Hematopoietic multipotent progenitor cell treated with erythropoietin and hydrocortisone succinate and interleukin-3 and kit ligand, for 4 days (in vitro differentiated cells): ENCODE measurements at regions not wholly inside any gene's neighbourhood (a gene's known extent, or its start where the extent isn't known, plus 50 kb on each side); places are given as distances from the start of the nearest gene placed in this dataset.
"Not testable (repeated sequence)": the region's sequence is repeated elsewhere in the genome, so short reads cannot be mapped to it uniquely, and the experiment has no call there.

Experiments used
- DNase-seq: peaks from one replicate; pipeline ENCODE4 v3.0.0-alpha.2; 2015

DNA sequence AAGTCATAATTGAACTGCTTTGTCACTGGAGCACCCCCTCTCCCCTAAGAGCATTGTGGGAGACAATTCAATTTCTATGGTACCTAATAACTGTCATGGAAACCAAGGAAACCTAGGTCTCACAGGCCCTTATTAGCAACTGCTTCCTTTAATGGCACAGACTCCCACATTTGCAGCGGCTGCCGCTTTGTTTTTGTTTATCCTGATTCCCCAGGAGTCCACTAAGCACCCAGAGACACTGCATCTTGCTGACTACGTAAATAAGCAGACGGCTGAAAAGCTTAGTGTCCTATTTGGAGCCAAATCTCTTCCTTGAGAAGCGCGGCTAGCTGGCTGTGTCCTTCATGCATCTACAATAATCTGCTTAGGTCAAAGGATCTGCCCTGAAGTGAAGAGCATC lies 494.4 kb downstream of the TMA16 start:
- no peak for DNase-seq

DNA sequence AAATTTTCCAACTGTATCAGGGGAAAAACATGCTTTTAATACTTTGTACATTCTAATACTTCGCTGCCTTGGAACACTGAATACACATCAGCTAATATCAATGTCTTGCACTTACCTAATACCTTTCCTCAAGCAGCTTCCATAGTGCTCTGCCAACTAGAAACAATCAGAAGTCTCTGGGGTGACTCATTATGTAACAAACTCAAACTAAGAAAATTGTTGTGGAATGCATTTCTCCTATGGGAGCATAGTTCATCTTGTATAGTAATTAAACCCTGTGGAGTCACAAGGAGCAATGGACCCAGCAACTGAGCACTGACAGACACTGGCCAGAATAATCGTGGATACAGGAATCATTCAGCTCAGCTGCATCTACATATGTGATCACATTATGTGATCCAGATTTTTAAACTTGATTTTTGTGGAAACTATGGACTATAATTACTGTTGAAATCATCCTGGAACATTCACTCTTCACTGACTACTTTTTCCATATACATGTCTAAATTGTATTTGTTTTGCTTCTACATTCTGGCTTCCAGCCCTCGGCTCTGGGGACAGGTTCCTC lies 496.9 kb downstream of the TMA16 start:
- no peak for DNase-seq

DNA sequence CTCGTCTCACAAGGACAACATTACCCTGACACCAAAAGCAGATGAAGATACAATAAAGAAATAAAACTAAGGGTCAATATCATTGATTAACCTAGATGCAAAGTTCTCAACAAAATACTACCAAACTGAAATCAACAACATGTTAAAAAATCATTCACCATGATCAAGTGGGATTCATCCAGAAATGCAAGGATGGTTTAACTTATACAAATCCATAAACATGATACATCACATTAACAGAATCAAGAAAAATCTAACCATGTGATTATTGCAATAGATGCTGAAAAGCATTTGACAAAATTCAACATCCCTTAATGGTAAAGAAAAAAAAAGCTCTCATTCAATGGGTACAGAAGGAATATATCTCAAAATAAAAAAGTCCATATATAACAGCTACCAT lies 514.9 kb downstream of the TMA16 start:
- DNase-seq, result no peak

DNA sequence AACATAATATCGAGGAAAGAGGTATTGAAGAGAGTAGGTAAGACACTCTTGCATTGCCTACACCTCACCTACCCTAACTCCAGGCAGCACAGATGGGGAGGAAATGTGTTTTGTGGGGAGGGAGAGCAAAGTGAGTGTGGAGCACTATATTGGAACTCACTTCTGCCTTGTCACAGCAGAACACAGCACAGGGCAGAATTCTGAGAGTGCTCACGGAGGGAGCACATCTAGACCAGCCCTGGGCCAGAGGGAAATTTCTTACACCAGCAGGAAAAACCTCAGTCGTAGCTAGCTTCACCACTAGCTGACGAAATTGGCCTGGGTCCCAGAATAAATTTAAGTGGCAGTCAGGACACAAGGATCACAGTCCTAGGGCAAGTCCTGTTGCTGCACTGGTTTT lies 517.3 kb downstream of the TMA16 start:
- DNase-seq, result no peak

DNA sequence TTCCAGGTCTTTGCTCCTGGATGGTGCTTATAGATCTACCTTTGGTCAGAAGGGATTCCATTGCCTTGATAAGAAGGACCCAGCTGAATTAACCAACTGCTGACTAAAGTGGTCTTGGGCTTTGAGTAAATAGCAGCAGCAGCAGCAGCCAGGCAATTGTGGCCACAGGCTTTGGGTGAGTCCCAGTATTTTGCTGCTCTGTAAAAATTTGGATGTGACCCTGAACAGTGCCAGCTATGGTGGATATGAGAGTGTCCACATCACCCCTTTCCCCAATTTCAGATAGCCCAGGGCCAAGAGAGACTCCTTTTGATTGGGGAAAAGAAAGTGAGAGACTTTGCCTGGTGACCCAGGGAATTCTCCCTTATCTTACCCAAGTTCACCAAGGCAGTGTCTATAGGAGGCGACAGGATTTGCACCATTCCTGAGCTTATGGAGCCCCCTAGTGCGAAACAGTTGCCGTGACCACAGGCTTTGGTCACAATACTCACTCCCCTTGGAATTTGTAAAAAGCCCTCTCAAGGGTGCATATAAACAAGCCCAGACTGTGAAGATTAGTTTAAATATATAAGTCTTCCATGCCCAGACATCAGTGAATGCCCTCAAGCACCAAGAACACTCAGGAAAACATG lies 518.0 kb downstream of the TMA16 start:
- peak; percentile 55 for DNase-seq

DNA sequence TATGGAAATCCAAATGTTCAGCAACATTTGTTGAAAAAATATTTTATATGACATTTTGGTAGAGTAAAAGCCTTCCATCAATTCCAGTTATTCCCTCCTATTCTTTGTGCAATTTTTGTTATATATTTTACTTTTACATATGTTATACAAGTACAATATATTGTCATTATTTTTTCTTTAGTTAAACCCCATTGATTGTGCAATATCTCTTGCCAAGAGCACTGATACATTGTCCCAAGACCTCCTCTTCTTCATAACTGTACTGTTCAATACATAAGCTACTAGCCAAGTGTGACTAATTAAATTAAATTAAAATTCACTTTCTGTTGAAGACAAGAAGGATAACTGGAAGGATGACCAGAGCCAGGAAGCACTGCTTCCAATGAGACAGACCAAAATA lies 527.5 kb downstream of the TMA16 start:
- no peak for DNase-seq

DNA sequence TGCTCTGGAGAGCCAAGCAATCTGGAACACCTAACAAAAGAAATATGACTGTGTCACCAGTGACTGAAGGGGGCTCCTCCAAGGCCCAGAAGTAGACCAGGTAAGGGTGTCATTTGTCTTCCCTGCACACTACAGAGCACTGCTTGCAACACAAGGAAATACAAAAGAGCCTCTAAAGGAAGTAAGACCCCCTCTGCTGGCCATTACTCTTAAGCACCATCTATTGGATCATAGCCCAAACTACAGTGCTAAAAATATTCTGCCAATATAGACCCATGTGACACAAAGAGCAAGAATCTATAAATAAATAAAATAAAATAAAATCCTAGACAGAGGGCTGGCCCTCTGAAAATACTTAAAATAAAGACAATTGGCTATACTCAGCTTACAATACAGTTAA lies 528.7 kb downstream of the TMA16 start:
- peak; percentile 6 for DNase-seq

DNA sequence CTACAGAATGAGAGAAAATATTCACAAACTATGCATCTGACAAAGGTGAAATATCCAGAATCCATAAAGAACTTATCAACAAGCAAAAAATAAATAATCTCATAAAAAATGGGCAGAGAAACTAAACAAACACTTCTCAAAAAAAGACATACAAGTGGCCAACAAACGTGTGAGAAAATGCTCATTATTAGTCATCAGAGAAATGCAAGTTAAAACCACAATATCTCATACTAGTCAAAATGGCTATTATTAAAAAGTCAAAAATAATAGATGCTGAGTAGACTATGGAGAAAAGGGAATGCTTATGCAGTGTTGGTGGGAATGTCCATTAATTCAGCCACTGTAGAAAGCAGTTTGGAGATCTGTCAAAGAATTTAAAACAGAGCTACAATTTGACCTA lies 533.3 kb downstream of the TMA16 start:
- DNase-seq, result no peak

DNA sequence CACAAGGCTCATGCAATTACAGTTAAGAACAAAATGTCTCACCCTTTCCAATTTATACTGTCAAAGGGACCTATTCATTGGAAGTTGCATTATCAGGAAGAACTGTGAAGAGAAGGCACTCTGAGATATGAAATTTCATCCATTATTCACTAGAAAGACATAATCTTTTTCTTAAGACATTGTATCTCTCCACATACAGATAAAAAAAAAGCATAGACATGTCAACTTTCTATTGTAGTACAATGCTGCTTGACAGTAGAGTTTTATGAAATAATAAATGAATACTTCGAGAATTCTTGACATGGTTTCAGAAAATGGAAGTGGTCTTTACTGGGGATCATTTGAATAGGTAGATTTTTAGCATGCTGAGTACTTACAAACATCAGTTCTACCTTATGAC lies 545.0 kb downstream of the TMA16 start:
- no peak for DNase-seq

DNA sequence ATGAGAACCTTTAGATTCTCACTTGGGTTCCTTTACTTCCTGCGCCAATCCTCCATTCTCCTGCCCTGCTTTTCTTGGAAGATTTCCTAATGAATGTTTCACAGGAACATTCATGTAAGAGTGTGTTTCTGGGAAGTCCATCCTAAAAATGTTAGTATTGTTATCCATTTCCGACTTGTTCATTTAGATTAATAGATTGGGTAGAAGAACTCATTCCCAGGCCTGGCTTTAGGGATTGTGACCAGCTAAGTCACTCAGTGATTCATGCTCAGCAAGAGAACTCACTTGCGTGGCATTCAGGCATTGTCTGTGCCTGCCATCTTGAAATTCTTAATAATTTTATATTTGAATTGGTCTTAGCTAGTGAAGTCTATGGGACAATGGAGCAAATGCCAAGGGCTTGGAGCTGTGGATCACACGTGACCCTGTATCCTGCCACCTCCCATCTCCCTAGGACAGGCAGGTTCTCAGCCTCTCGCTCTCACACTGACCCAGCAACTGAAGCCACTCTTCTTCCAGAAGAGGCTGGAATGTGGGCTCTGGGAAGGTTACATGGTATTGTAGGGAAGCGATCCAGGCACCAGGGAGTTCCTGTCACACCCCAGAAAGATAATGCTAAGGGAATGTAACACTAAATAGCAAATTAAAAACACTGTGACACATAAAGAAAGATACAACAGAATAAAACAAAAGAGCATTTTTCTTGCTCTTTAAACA lies 562.1 kb downstream of the TMA16 start:
- no peak for DNase-seq

DNA sequence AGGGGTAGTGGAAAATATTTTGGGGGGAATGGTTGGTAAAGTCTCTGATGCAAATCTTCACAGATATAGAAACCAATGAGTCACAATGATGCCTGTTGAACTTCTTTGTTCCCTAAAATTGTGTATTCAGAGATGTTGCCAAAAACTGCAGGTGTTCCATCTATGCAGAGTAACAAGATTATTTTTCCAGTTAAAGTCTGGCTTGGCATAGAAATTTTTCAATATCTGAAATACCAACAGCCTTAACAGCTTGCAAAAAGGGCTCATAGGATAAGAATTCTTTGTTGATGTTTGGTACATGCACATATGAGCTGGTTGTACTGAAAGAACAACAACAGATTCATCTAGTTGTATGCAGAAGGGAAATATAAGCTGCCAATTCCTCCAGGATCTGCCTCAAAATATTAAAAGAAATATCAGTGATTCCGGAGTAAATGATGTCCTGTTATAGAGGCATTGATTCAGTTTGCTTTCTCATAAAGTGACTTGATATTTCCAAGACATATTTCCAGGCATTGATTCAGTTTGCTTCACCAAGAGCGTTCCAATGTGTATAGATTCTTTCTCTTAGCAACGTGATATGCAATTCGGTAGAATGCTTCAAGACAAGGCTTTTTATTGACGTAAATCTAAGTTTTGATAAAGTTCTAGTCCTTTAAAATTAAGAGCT lies 564.4 kb downstream of the TMA16 start:
- no peak for DNase-seq

DNA sequence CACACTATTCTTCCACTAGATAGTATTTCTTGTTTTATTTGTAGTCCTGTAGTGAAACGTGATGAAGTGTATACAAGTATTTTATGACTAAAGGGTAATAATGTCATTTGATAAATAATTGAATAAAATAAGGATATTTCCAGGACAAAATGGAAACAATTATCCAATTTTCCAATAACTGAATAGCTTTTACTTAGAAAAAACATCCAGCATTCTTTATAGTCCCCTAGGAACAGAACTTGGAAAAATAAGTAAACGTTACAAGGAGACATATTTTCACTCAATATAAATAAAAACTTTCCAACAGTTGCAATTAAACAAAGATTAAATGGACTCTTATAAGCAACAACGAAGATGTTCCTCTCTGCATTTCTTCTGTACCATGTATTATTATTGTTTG lies 566.0 kb downstream of the TMA16 start:
- DNase-seq, result no peak

DNA sequence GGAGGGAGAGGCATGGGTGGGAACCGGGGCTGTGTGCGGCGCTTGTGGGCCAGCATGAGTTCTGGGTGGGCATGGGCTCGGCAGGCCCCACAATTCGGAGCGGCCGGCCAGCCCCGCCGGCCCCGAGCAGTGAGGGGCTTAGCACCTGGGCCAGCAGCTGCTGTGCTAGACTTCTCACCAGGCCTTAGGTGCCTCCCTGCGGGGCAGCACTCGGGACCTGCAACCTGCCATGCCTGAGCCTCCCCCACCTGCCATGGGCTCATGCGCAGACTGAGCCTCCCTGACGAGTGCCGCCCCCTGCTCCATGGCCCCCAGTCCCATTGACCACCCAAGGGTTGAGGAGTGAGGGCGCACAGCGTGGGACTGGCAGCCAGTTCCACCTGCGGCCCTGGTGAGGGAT lies 573.9 kb downstream of the TMA16 start:
- no peak for DNase-seq

DNA sequence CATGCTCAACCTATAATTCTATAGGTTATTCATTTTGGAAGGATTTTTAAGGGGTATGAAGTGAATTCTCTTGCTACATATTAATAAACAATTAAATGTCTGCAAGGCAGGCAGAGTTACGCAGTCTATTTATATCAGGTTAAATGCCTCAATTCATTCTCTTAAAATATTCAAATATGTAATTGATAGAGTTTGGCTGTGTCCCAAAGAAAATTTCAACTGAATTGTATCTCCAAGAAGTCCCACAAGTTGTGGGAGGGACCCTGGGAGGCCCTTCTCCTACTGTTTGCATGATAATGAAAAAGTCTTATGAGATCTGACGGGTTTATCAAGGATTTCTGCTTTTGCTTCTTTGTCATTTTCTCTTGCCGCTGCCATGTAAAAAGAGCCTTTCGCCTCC lies 576.1 kb downstream of the TMA16 start:
- no peak for DNase-seq

DNA sequence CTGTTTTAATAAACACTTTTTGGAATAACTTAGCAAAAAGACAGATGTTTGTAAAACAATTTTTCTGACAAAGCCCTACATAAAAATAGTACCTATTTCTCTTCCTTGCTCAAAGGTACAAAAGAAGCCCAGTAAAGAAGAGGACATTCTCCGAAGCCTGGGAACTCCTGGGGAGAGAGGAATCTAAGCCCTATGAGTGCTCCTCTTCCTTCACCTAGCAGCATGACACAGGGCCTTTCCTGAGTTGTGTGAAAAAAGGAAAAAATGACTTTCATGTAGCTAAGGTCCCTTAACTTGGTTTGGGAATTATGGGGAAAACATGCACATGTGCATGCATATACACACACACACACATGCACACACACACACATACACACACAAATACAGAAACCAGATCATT lies 586.9 kb downstream of the TMA16 start:
- no peak for DNase-seq

DNA sequence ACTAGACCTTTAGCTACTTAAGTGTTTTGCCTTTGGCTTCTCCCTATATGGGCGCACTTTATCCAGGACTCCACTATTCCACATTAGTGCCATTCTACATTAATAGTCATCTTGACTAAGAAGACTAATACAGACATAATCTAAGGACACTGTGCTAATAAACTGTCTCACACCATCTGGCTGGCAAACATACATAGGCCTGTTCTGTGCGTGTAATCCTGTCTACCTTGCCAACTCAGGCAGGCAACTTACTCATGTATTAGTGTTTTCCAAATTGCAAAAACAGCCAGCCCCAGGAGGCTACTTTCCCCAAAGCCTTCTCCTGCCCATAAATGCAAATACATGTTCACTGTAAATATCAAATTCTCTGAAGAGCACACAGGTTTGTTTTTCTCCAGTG lies 587.3 kb downstream of the TMA16 start:
- DNase-seq, result no peak

DNA sequence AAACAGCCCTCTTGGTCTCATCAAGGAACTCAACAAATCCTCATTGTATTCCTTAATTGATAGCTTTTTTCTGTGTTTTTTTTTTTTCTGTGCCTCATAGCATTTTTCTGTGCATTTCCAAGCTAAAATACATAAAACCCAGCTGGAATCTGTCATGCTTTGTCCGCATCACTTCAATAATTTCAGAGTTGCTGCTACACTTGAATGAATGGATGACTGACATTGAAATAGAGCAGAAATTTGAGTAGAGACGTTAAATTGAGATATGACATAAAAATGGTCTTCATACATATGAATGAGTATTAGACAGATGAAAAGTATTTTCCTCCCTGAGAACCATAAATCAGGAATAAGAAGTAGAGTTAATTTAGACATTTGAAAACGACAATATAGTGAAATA lies 593.2 kb downstream of the TMA16 start:
- no peak for DNase-seq

DNA sequence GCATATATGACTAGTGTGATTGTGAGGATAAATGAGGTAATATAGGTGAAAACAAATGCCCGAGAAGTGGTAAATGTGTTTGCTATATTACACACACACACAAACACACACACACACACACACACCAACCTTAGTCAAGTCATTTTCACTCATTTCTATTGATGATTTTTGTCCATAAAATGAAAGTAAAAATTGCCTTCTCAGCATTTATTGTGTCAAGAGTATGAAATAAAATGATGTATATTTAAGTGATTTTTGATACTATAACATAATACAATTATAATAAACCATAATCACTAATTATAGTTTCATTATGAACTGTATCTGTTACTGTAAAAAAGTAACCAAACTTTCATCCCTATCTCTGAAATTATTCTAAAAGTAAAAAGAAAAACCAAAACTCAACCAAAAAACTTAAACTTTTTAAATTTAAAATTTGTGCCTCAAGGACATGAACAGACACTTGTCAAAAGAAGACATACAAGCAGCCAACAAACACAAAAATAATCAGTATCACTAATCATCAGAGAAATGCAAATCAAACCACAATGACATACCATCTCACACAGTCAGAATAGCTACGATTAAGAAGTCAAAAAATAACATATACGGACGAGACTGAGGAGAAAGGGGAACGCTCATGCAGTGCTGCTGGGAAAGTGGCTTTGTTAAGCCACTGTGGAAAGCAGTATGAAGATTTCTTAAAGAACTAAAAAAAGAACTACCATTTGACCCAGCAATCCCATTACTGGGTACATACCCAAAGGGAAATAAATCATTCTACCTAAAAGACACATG lies 601.0 kb downstream of the TMA16 start:
- DNase-seq, result no peak

DNA sequence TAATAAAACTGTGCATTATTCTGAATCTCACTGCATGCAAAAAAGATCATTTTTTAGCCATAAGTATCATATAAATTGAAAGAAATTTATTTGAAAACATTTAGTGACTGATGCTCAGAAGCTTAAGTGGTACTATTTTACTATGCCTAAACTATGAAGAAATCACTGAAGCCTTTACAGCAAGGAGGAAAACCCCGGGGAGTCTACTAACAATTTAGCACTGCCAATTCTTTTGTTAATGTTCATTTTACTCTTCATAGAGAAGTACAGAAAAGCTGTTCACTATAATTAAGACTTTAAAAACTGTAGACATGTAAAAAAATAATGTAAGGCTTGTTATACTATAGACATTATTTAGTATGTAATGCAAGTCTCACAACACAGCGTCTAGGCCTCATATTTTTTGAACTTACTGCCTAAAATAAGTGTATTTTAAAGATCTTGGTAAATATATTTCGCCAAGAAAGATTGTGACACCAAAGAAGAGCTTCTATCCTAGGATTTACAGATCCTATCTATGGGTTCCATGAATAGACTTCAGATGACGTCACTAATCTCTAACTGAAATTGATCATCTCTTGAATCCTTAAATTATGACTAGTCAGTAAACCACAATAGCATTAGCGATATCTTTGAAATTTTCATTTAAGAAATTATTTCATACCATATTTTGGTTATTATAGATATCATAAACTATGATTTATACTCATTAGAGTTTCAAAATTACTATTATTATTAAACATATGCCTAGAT lies 602.5 kb downstream of the TMA16 start:
- DNase-seq, result no peak

DNA sequence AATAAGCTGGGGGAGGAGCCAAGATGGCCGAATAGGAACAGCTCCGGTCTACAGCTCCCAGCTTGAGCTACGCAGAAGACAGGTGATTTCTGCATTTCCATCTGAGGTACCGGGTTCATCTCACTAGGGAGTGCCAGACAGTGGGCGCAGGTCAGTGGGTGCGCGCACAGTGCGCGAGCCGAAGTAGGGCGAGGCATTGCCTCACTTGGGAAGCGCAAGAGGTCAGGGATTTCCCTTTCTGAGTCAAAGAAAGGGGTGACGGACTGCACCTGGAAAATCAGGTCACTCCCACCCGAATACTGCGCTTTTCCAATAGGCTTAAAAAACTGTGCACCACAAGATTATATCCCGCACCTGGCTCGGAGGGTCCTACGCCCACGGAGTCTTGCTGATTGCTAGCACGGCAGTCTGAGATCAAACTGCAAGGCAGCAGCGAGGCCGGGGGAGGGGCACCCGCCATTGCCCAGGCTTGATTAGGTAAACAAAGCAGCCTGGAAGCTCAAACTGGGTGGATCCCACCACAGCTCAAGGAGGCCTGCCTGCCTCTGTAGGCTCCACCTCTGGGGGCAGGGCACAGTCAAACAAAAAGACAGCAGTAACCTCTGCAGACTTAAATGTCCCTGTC lies 606.4 kb downstream of the TMA16 start:
- DNase-seq, result not testable (repeated sequence)

DNA sequence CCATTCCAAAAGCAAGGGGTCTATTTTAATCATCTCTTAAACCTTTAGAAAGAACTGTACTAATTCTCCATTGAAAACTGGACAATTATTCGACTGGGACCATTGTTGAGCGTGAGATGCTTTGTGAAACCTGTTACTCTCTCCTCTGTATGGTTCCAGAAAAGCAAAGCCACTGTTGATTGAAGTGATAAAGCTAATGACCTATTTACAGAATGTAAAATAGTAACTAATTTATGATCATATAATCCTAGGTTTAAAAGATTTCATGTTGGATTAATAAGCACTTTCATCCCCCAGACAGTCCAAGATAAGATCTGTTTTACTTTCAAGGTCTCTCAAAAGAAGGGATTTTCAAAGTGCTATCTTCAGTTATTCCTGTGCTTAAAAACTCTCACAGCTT lies 614.5 kb downstream of the TMA16 start:
- DNase-seq, result no peak

DNA sequence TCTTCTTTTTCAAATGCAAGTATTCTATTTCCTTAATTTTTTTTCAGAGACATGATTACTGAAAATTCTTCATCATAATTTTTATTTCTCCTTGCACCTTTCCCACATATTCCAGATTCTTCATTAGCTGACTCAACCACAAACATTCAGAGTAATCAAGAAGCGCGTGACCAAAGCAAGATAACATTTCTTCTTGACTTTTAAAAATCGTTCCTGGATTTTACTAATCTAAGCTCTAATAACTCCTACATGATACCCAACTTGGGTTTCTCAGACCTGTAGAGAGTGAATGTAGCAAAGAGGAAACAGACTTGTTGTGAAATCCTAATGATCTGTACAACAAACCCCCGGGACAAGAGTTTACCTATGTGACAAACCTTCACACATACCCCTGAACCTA lies 615.0 kb downstream of the TMA16 start:
- no peak for DNase-seq
